Epithelial cell of prostate (primary cell): ENCODE measurements at regions not wholly inside any gene's neighbourhood (a gene's known extent, or its start where the extent isn't known, plus 50 kb on each side); places are given as distances from the start of the nearest gene placed in this dataset.

Experiments used
- DNase-seq: peaks from one replicate; pipeline ENCODE4 v3.0.0-alpha.2; 2011; ENCODE audit warnings: low read depth, low spot score
- H3K27ac ChIP-seq: fragments of 450-650 bp; 2 replicates; pipeline ENCODE4 v1.5.1; 2017; ENCODE audit warnings: mild to moderate bottlenecking

DNA sequence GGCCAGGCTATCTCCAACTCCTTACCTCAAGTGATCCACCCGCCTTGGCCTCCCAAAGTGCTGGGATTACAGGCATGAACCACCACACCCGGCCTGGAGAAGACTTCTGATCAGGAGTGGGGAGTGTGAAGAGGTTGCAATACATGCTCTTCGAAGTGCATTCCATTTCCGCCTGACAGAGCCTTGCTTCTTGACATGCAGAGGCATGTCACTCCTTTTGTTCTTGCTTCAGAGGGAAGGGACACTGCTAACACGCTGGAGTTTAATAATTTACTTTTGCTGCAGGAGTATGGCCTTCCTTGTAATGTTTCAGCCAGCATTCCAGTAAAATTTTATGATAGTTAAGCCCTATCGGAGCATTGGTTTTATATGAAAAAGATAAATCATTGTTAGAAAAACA, 74.9 kb downstream of the SLC25A47 start:
- H3K27ac ChIP-seq = peak overlapping the region; percentile 54
- DNase-seq = no peak

DNA sequence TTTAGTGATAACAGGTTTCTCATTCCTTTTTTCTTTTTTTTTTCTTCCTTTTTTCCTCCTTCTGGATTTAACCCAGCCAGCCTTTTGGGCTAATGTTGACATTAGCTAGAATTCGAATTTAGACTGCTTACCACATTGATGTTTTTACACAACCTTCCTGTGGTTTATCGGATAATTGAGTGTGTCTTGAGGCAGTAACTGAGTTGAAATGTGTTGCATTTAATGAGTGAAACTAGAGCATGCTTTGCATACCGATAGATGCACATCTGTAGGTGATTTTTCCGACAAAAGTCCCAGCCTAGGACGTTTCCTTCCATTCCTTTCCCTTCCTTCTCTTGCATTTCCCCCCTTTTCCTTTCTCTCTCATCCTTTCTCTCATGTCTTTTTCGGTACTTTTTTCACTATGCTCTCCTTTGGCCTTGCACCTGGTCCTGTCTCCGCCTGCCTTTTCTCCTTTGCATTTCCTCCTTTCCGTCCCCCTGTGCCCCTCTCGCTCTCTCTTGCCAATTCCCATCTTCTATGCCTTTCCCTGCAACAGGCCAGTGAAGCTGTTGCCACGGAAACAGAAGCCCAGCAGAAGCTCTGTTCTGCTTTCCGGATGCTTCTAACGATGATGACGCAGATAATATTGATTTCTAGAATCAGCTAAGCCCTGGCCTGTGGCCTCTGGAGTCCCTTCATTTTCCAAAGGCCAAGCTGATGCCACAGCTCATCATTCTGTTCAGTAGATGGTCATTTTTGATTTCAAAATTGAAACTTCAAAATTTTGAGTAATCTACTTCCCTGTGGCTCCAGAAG, 76.1 kb downstream of the SLC25A47 start:
- no peak overlapping the region for H3K27ac ChIP-seq

DNA sequence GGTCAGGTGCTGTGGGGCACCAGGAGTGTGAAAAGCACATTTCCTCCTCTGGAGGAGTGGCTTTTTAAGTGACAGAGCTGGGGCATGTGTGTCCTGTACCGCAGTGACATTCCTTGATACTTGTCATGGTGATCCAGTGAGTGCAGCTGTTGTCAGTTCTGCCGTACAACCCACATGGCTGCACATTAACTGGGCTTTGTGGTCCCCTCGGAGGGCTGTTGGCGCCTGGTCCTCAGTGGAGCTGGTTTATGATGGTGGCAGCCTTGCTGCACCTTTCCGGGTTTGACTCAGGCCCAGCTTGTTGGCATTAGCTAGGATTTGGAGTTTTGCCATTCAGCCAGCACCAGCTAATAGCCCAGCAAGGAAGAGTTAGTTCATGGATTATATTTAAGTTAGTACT, 77.0 kb downstream of the SLC25A47 start:
- H3K27ac ChIP-seq = no peak overlapping the region
- no peak for DNase-seq

More for the DNA sequence above, 76.1 kb downstream of the SLC25A47 start:
- no peak for DNase-seq

DNA sequence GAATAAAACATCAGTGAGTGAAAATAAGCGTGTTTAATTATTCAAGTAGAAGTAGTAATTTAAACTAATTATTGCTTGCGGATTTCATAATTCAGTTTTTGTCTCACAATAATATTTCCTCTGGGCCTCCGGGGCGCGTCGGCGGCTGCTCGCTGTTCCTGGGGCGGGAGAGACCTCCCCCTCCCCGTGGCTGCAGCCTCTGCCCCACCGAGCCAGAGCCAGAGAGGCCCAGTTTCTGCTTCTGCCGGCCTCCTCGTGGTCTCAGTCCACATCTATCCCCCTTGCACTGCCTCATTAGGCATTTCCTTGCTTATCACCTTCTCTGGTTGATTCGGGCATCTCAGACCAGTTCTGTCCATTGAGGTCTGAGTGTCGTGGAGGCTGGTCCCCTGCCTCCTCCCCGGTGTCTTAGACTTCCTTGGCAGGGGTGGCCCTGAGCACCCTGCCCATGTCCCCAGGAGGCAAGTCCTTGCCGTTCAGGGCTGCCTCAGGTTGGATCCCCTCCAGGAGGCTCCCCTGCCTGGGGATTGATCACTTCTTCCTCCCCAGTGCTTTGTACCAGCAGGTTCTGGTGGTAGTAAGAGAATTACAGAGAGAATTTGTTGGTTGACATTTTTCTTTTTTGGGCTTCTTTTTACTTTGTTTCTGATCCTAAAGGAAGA, 78.0 kb downstream of the SLC25A47 start:
- no peak overlapping the region for H3K27ac ChIP-seq
- no peak for DNase-seq

DNA sequence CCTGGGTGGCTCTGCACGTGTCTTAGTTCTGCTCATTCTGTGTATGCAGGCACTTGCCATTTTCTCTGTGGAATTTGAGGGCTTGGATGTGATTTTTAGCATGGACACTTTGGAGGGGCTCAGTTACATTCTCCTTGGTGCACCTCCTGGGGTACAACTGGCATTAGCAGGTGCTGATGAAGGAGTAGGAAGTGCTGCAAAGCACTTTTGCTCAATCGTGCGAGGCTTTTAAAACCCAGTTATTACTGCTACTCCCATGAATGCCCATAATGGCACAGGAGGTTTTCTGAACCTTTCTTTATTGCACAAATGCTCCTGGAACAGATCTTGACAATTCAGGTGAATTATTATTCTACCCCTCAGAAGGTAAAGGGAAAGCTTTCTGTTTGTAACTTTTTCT, 78.7 kb downstream of the SLC25A47 start:
- H3K27ac ChIP-seq = no peak overlapping the region
- no peak for DNase-seq

GRCh38 chr14:100402631-100403030, 79.5 kb downstream of the SLC25A47 start:
- no peak for DNase-seq
- H3K27ac ChIP-seq = no peak overlapping the region

DNA sequence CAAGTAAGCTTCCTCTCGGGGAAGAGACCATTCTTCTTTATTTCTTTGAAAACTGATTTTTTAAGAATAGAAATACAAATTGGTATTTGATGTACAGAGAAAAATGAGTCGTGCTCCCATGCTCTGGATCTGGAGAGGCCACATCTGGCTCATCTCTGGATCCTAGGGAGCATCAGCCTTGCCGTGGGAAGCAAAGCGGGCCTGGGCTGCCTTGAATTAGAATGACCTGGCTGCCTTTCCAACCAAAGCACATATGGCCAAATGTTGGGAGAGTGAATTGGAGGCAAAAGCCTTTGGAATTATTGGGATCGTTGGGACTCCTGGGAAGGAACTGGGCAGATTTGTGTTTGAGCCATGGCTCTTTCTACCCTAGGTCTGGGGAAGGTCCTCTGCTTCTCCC, 80.0 kb downstream of the SLC25A47 start:
- no peak for DNase-seq
- H3K27ac ChIP-seq = no peak overlapping the region

GRCh38 chr14:100403802-100404365, 80.7 kb downstream of the SLC25A47 start:
- DNase-seq = no peak
- no peak overlapping the region for H3K27ac ChIP-seq

- DNase-seq = no peak
- no peak overlapping the region for H3K27ac ChIP-seq
Observed at GRCh38 chr14:100404419-100404818, 81.3 kb downstream of the SLC25A47 start.

DNA sequence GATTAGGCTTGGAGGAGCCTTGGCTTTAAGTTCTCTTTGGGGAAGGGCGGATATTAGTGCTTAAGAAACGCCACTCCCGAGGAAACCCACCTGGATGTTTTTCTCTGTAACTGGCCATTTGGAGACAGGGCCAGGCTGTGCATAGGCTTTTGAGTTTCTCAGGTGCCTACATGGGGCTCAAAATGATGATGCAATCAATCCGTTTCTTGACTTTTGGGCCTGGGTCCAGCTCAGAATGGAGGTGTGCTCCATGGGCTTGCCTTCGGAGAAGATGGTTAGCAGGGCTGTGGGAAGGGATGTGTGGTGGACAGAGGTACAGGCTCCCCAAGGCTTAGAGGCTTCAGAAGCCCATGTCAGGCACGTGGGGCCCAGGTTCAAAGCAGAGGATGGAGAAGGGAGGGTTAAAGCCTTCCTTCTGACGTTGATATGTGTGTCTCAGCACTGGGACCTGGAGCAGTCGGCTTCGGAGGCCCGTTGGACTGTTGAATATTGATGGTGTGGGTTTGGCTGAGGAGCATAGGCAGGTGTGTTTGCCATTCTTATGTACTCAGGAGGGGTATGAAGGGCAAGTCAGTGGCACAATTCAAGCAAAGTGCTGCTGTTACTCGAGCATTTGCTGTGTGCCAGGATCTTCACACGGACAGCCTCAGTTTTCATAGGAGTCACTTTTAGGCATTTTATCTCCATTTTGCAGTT, 82.8 kb downstream of the SLC25A47 start:
- no peak for DNase-seq
- peak overlapping the region; percentile 10 for H3K27ac ChIP-seq

DNA sequence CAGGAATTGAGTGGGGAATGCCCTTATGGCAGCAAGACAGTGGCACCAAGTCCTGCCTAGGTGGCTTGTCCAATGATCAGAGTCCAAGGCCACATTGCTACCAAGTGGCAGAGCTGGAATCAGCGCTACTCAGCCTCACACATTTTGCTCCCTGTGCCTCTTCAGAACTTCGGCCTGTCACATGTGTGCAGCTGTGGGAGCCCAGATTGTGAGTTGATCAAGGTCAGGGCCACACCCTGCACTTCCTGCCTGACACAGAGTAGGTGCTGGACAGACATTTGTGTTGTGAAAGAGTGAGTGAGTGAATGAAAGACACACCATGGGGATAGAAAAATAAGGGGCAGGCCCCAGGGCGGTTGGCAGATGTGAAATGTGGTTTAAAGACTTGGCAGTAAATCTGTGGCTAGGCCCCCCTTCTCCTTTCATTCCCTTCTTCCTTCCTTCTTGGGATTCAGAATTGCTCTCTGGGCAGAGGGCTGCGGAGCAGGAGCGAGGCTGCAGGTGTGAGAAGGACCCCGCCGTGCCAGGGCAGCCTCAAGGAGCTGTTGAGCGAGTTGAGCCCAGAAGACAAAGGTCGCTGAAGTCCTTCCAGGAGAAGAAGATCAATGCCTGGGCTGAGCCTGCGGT, 83.5 kb downstream of the SLC25A47 start:
- DNase-seq = no peak
- peak overlapping the region; percentile 10 for H3K27ac ChIP-seq

- H3K27ac ChIP-seq = no peak overlapping the region
- DNase-seq = no peak
Observed at GRCh38 chr14:100407376-100408102, 84.4 kb downstream of the SLC25A47 start.

- DNase-seq = no peak
- no peak overlapping the region for H3K27ac ChIP-seq
Observed at GRCh38 chr14:100408350-100409002, 85.3 kb downstream of the SLC25A47 start.

GRCh38 chr14:100409003-100409360, 85.8 kb downstream of the SLC25A47 start:
- no peak overlapping the region for H3K27ac ChIP-seq
- DNase-seq = no peak

GRCh38 chr14:100409651-100410050, 86.5 kb downstream of the SLC25A47 start:
- H3K27ac ChIP-seq = no peak overlapping the region
- DNase-seq = no peak

DNA sequence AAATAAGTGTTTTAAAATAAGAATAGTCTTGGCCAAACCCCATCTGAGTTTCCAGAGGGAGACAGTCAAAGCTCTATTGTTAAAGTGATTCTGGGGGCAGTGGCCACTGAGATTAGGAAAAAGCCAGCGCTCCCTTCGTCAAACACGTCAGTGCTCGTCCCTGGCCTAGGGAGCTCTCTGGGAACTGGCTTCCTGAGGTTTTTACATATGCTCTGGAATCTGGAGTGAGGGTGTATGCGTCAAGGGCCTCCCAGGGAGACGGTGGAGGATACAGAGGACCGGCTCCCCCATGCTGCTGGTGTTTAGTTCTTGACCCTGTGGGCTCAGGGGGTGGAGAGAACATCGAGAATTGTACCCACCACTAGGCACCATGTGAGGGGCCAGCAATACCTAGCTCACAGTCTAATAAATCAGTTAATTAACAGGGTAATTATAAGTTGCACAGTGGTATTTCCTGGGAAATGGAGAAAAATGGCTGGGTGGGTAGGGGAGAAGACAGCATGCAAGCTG, 87.0 kb downstream of the SLC25A47 start:
- no peak overlapping the region for H3K27ac ChIP-seq
- no peak for DNase-seq

- no peak for DNase-seq
- H3K27ac ChIP-seq = no peak overlapping the region
Observed at GRCh38 chr14:100413699-100414098, 90.6 kb downstream of the SLC25A47 start.

- H3K27ac ChIP-seq = no peak overlapping the region
- no peak for DNase-seq
Observed at GRCh38 chr14:100415226-100415625, 92.1 kb downstream of the SLC25A47 start.

DNA sequence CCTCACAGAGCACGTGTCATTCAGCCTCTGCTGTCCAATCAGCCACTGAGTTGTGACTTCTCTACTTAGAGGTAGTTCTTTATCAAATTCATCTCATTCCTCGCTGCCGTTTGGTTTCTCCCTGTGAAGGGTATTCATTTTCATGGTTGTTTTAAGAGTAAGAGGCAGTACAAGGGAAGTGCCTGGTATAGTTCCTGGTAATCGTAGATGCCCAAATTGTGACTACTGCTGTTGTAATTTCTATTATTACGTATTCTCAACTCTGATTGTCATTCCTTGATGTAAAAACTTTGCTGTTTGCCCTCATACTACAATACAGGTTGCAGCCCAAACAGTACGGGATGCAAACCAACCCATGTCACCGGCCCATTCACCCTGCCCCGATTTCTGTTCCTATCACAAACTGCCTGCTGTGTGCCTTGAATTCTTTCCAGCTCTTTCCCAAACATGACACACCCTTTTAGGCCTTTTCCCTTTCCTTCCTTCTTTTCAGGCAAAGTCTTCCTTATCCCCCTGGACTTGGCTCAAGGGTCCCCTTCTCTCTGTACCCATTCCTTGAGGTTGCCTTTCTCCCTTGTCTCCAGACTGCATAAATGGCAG, 93.0 kb downstream of the SLC25A47 start:
- DNase-seq = no peak
- H3K27ac ChIP-seq = no peak overlapping the region
